IPS-18a (cell line): ENCODE measurements at regions not wholly inside any gene's neighbourhood (a gene's known extent, or its start where the extent isn't known, plus 50 kb on each side); places are given as distances from the start of the nearest gene placed in this dataset.

Experiments used
- H3K27ac ChIP-seq: one replicate; pipeline ENCODE4 v1.5.1; 2013; ENCODE audit warnings: low read length
- H3K27me3 ChIP-seq: one replicate; pipeline ENCODE4 v1.6.1; 2013; ENCODE audit warnings: mild to moderate bottlenecking, low read length; ENCODE audit not compliant: control insufficient read depth, insufficient read depth
- H3K36me3 ChIP-seq: one replicate; pipeline ENCODE4 v1.6.1; 2013; ENCODE audit warnings: low read depth, low read length; ENCODE audit not compliant: control insufficient read depth
- H3K4me1 ChIP-seq: one replicate; pipeline ENCODE4 v1.6.1; 2013; ENCODE audit warnings: low read depth, low read length; ENCODE audit not compliant: control insufficient read depth
- H3K4me3 ChIP-seq: one replicate; pipeline ENCODE4 v1.5.1; 2013; ENCODE audit warnings: low read length
- H3K9ac ChIP-seq: one replicate; pipeline ENCODE4 v1.6.1; 2013; ENCODE audit warnings: mild to moderate bottlenecking, low read length, moderate library complexity
- H3K9me3 ChIP-seq: one replicate; pipeline ENCODE4 v1.6.1; 2013; ENCODE audit warnings: low read depth, low read length; ENCODE audit not compliant: control insufficient read depth

DNA sequence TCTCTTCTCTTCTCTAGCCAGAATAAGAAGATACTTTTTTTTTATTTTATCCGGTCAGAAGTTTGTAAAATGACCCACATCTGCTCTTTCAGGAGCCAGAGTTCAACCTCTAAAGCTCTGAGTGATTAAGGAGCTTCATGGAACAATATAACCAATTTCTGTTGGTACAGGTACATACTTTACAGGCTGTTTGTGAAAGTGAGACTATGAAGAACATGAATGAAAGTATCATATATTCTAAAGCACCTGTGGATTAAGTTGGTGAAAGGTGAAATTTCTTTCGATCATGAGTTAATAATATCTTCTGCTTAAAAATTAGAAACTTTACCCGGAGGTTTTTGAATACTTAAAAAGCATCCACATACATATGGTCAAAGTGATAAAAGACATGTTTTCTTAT, 65.2 kb downstream of the DMRT2 start:
- Histone ChIP-seq H3K9ac (no peak overlapping the region), H3K27me3 (no peaks in the 10 kb centered on the region), H3K9me3 (no peaks in the 10 kb centered on the region), H3K36me3 (no peaks in the 10 kb centered on the region), H3K4me3 (no peak overlapping the region), H3K27ac (no peak overlapping the region), H3K4me1 (peaks cover 3% of the 10 kb centered on the region)

DNA sequence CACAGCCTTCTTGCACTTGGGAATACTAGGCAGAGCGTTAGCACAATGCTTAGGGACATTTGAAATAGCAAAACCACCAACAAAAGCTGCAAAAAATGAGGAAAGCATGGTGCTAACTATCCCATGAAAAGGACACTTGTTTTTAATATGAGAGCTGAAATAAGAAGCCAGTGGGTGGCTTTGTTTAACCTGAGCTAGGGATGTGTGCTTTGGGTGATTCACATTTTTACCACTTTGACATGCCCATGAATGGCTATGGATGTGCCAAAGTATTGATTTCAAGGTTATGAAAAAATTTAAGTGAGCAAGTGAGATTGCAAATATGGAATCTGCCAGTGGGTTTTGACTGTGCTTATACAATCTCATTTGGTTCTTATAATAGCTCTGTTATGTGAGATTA, 67.3 kb downstream of the DMRT2 start:
- no peak overlapping the region for H3K27ac ChIP-seq
- no peak overlapping the region for H3K4me3 ChIP-seq
- no peaks in the 10 kb centered on the region for H3K27me3 ChIP-seq
- H3K9ac ChIP-seq: no peak overlapping the region
- H3K36me3 ChIP-seq: no peaks in the 10 kb centered on the region
- H3K4me1 ChIP-seq: peaks cover 8% of the 10 kb centered on the region
- no peaks in the 10 kb centered on the region for H3K9me3 ChIP-seq

DNA sequence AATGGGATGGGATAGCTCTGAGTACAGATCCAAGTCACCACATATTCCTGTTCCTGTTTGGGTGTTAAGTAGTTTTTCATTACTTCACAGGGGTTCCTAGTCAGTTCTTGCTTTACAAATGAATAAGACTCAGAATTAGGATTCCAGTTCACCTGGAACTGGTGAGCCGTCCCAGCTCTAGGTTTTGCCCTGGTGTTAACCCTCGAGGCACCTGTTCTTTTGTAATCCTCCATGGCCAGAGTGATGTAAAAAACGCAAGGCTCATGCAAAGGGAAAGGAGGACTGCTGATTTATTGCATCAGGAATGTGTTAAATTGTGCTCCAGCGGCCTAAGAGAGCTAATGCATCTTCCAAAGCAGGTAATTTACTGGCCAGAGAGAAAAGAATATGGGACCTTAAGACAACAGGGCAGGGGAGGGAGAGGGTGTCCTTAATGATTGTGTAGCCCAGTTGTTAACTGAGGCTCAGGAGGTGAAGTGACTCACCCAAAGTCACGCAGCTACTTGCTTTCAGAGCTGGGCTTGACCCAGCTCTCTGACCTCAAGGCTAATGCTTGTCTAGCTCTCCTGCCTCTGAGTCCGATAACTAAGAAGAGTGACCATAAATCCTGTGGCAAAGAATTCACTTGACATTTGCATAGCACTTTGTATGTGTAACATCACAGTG, 70.5 kb downstream of the DMRT2 start:
- Histone ChIP-seq H3K4me3 (no peak overlapping the region), H3K9me3 (no peaks in the 10 kb centered on the region), H3K27ac (no peak overlapping the region)

DNA sequence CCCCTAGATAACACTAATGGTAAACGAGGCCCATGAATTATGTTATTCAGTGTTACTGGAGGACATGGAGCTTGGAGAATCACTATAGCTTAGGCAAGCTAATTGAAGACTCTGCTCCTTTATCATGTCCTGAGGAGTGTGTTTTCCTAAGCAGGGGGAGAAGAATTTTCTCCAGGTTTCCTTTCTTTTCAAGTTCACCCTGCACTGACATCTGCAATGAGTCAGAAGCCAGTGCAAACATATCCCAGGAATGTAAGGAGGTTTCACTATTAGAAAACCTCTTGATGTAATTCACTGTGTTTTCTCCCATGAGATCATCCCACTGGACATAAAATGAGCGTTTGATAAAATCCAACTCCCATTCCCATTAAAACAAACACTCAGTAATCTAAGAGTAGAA, 75.6 kb downstream of the DMRT2 start:
- peaks cover 3% of the 10 kb centered on the region for H3K9me3 ChIP-seq
- H3K27ac ChIP-seq: no peak overlapping the region
- no peak overlapping the region for H3K9ac ChIP-seq
- no peak overlapping the region for H3K4me3 ChIP-seq
- peaks cover 29% of the 10 kb centered on the region for H3K27me3 ChIP-seq
- H3K36me3 ChIP-seq: no peaks in the 10 kb centered on the region
- H3K4me1 ChIP-seq: peaks cover 21% of the 10 kb centered on the region

More for the DNA sequence above, 70.5 kb downstream of the DMRT2 start:
- Histone ChIP-seq H3K27me3 (no peaks in the 10 kb centered on the region), H3K4me1 (peaks cover 8% of the 10 kb centered on the region), H3K9ac (no peak overlapping the region), H3K36me3 (no peaks in the 10 kb centered on the region)

- H3K27ac ChIP-seq: no peak overlapping the region
- H3K36me3 ChIP-seq: no peaks in the 10 kb centered on the region
- H3K9me3 ChIP-seq: peaks cover 3% of the 10 kb centered on the region
- peaks cover 35% of the 10 kb centered on the region for H3K27me3 ChIP-seq
- no peak overlapping the region for H3K9ac ChIP-seq
- H3K4me3 ChIP-seq: no peak overlapping the region
- peaks cover 19% of the 10 kb centered on the region for H3K4me1 ChIP-seq
Measured at GRCh38 chr9:1128046-1128445, 77.9 kb downstream of the DMRT2 start.

GRCh38 chr9:1129382-1129781, 79.2 kb downstream of the DMRT2 start:
- H3K4me3 ChIP-seq: peak overlapping the region; percentile 22
- no peak overlapping the region for H3K27ac ChIP-seq
- H3K36me3 ChIP-seq: no peaks in the 10 kb centered on the region
- H3K4me1 ChIP-seq: peaks cover 19% of the 10 kb centered on the region
- peaks cover 35% of the 10 kb centered on the region for H3K27me3 ChIP-seq
- H3K9me3 ChIP-seq: peaks cover 3% of the 10 kb centered on the region
- no peak overlapping the region for H3K9ac ChIP-seq

DNA sequence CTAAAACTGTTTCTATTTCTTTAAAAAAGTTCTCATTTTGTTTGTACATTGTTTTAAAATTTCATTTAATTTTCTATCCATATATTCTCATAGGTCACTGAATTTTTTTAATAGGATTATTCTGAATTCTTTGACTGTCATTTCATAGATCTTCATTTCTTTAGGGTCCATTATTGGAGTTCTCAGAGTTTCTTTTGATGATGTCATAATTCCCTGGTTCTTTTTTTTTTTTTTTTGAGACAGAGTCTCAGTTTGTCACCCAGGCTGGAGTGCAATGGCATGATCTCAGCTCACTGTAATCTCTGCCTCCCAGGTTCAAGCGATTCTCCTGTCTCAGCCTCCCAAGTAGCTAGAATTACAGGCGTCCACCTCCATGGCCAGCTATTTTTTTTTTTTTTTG, 89.9 kb downstream of the DMRT2 start:
- Histone ChIP-seq H3K4me3 (no peak overlapping the region), H3K27me3 (no peaks in the 10 kb centered on the region), H3K9ac (no peak overlapping the region), H3K9me3 (no peaks in the 10 kb centered on the region), H3K4me1 (no peaks in the 10 kb centered on the region), H3K27ac (no peak overlapping the region), H3K36me3 (no peaks in the 10 kb centered on the region)

DNA sequence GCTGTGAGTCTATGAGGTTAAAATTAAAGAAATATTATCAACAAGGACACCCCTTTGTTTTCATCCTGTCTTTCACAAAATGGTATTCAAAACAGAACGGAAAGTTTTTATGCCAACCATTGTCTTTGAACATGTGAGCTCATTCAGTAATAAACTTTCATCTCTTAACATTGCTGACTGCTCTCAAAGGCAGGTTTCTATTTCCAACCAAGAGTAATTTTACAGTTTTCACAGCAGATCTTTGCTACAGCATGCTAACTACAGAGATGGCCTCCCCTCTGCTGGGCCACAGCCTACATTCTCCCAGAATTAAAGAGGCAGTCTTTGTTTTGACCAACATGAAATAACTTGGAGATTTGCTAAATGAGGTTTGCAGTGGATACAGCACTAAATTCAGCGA, 101.5 kb downstream of the DMRT2 start:
- H3K9me3 ChIP-seq: no peaks in the 10 kb centered on the region
- H3K27me3 ChIP-seq: no peaks in the 10 kb centered on the region
- H3K9ac ChIP-seq: no peak overlapping the region
- no peaks in the 10 kb centered on the region for H3K36me3 ChIP-seq
- H3K27ac ChIP-seq: no peak overlapping the region
- no peak overlapping the region for H3K4me3 ChIP-seq
- H3K4me1 ChIP-seq: no peaks in the 10 kb centered on the region

- H3K4me3 ChIP-seq: no peak overlapping the region
- H3K9ac ChIP-seq: no peak overlapping the region
Measured at GRCh38 chr9:1152171-1152570, 102.0 kb downstream of the DMRT2 start.

GRCh38 chr9:1154739-1155138, 104.6 kb downstream of the DMRT2 start:
- no peaks in the 10 kb centered on the region for H3K27me3 ChIP-seq
- no peak overlapping the region for H3K9ac ChIP-seq
- no peaks in the 10 kb centered on the region for H3K4me1 ChIP-seq
- H3K4me3 ChIP-seq: no peak overlapping the region
- H3K9me3 ChIP-seq: no peaks in the 10 kb centered on the region
- no peaks in the 10 kb centered on the region for H3K36me3 ChIP-seq
- H3K27ac ChIP-seq: no peak overlapping the region

More at GRCh38 chr9:1152171-1152570, 102.0 kb downstream of the DMRT2 start:
- no peaks in the 10 kb centered on the region for H3K36me3 ChIP-seq
- no peaks in the 10 kb centered on the region for H3K4me1 ChIP-seq
- no peaks in the 10 kb centered on the region for H3K9me3 ChIP-seq
- no peaks in the 10 kb centered on the region for H3K27me3 ChIP-seq
- no peak overlapping the region for H3K27ac ChIP-seq

- Histone ChIP-seq H3K9me3 (no peaks in the 10 kb centered on the region), H3K9ac (no peak overlapping the region), H3K4me1 (no peaks in the 10 kb centered on the region), H3K27me3 (no peaks in the 10 kb centered on the region), H3K36me3 (no peaks in the 10 kb centered on the region), H3K27ac (no peak overlapping the region), H3K4me3 (no peak overlapping the region)
Measured at GRCh38 chr9:1155602-1156001, 105.4 kb downstream of the DMRT2 start.

- no peaks in the 10 kb centered on the region for H3K4me1 ChIP-seq
- H3K36me3 ChIP-seq: no peaks in the 10 kb centered on the region
- no peak overlapping the region for H3K27ac ChIP-seq
- no peak overlapping the region for H3K4me3 ChIP-seq
- H3K27me3 ChIP-seq: no peaks in the 10 kb centered on the region
- H3K9ac ChIP-seq: no peak overlapping the region
- H3K9me3 ChIP-seq: no peaks in the 10 kb centered on the region
Measured at GRCh38 chr9:1156794-1157550, 106.8 kb downstream of the DMRT2 start.
